A549 (cell line): ENCODE measurements at regions not wholly inside any gene's neighbourhood (a gene's known extent, or its start where the extent isn't known, plus 50 kb on each side); places are given as distances from the start of the nearest gene placed in this dataset.

Experiments
- ATAC-seq, 2 experiments: fragments of 200-7000 bp in 1 of 2; fragments of >200 bp in 1 of 2; cut with Nextera tagmentation in 1 of 2; cut with Tn5 transposase in 1 of 2; 3 replicates each; pipeline versions ENCODE4 v1.8.0 to v1.9.1; 2018 to 2020; ENCODE audit warnings: mild to moderate bottlenecking in 1 of 2, moderate library complexity in 1 of 2
- CTCF ChIA-PET: fragments of 300-600 bp; sonication (Branson Sonifier 250); formaldehyde crosslinking; extraction: SDS; loops from one replicate; lab custom pipeline; 2021; ENCODE audit warnings: antibody characterized with exemption, inconsistent platforms; lab: Yijun Ruan, JAX
- POLR2A ChIA-PET: fragments of 350-600 bp; formaldehyde crosslinking; extraction: SDS; loops from one replicate; lab custom pipeline; 2021; ENCODE audit warnings: antibody characterized with exemption, inconsistent platforms; lab: Yijun Ruan, JAX
- DNase-seq, 2 experiments: peaks; one replicate each; pipeline versions ENCODE4 v3.0.0 to v3.0.0-alpha.2; 2011 to 2016; ENCODE audit warnings: low read depth in 1 of 2, low spot score in 1 of 2
- FAIRE-seq: peaks from 2 replicates; lab custom pipeline; 2011; peaks lifted over from hg19 to GRCh38; lab: Jason Lieb, UNC
- H3K27ac ChIP-seq, 2 experiments: fragments of >200 bp; sonication (Bioruptor Twin); formaldehyde crosslinking; 3 replicates each; pipeline ENCODE4 v1.5.1; 2016 to 2017
- H3K4me1 ChIP-seq: fragments of >200 bp; sonication (Bioruptor Twin); formaldehyde crosslinking; 3 replicates; pipeline ENCODE4 v1.6.1; 2016
- H3K4me2 ChIP-seq: fragments of >200 bp; sonication (Bioruptor Twin); formaldehyde crosslinking; 3 replicates; pipeline ENCODE4 v1.6.1; 2016
- H3K4me3 ChIP-seq: fragments of >200 bp; sonication (Bioruptor Twin); formaldehyde crosslinking; 3 replicates; pipeline ENCODE4 v1.5.1; 2016
- H3K9me3 ChIP-seq: fragments of >200 bp; sonication (Bioruptor Twin); formaldehyde crosslinking; 3 replicates; pipeline ENCODE4 v1.6.1; 2016
- BHLHE40 ChIP-seq: IDR thresholded peaks from 2 replicates; pipeline ENCODE4 v1.6.1; 2012; ENCODE audit warnings: low read depth, low read length, inconsistent platforms
- CHD2 ChIP-seq: fragments of 150-350 bp; IDR thresholded peaks from 2 replicates; pipeline ENCODE4 v1.6.1; 2014; ENCODE audit warnings: low read length; ENCODE audit not compliant: partially characterized antibody
- CTCF ChIP-seq: fragments of >200 bp; sonication (Bioruptor Twin); formaldehyde crosslinking; IDR thresholded peaks from 3 replicates; pipeline ENCODE4 v1.5.1; 2016
- EHF ChIP-seq: fragments of 250-450 bp; sonication (Bioruptor Pico); IDR thresholded peaks from 2 replicates; pipeline ENCODE4 v1.5.0; 2020; ENCODE audit warnings: mild to moderate bottlenecking
- EP300 ChIP-seq, 2 experiments: fragments of >200 bp; sonication (Bioruptor Twin); formaldehyde crosslinking; IDR thresholded peaks; 2 replicates in 1 of 2; 3 replicates in 1 of 2; pipeline ENCODE4 v1.6.1; 2016 to 2017
- FOSB ChIP-seq: fragments of 250-450 bp; sonication (Bioruptor Pico); IDR thresholded peaks from 2 replicates; pipeline ENCODE4 v1.5.0; 2020; ENCODE audit warnings: mild to moderate bottlenecking, moderate library complexity
- FOSL2 ChIP-seq, 2 experiments: fragments of 450-650 bp in 1 of 2; fragments of >200 bp in 1 of 2; sonication (Bioruptor Twin) in 1 of 2; formaldehyde crosslinking; IDR thresholded peaks; 2 replicates each; pipeline versions ENCODE4 v1.5.0 to v1.6.1; 2016 to 2020; ENCODE audit warnings: mild to moderate bottlenecking in 1 of 2, moderate library complexity in 1 of 2
- FOXS1 ChIP-seq: fragments of 250-450 bp; sonication (Bioruptor Pico); IDR thresholded peaks from 2 replicates; pipeline ENCODE4 v1.5.0; 2020; ENCODE audit warnings: mild to moderate bottlenecking, moderate library complexity
- GATA3 ChIP-seq: IDR thresholded peaks from 2 replicates; pipeline ENCODE4 v1.6.1; 2012; ENCODE audit warnings: borderline replicate concordance
- HDAC2 ChIP-seq: fragments of 200-600 bp; sonication (generic); IDR thresholded peaks from 2 replicates; pipeline ENCODE4 v1.6.1; 2016
- HMGXB4 ChIP-seq: fragments of 250-450 bp; sonication (Bioruptor Pico); IDR thresholded peaks from 2 replicates; pipeline ENCODE4 v1.5.0; 2021; ENCODE audit warnings: mild to moderate bottlenecking, moderate library complexity, borderline replicate concordance
- HOXA7 ChIP-seq: fragments of 250-450 bp; sonication (Bioruptor Pico); IDR thresholded peaks from 2 replicates; pipeline ENCODE4 v1.5.0; 2020; ENCODE audit warnings: mild to moderate bottlenecking, moderate library complexity
- KDM5A ChIP-seq: fragments of 200-600 bp; sonication (generic); IDR thresholded peaks from 2 replicates; pipeline ENCODE4 v1.6.1; 2016; ENCODE audit warnings: antibody characterized with exemption, mild to moderate bottlenecking
- NFE2L2 ChIP-seq: fragments of 150-350 bp; conservative IDR thresholded peaks from 2 replicates; pipeline ENCODE4 v1.6.1; 2014; ENCODE audit warnings: low read length
- NPAS2 ChIP-seq: fragments of 250-450 bp; sonication (Bioruptor Pico); IDR thresholded peaks from 2 replicates; pipeline ENCODE4 v1.8.0; 2022; ENCODE audit warnings: mild to moderate bottlenecking, moderate library complexity, borderline replicate concordance
- NR3C1 ChIP-seq: fragments of >200 bp; sonication (Bioruptor Twin); formaldehyde crosslinking; IDR thresholded peaks from 3 replicates; pipeline ENCODE4 v1.6.1; 2017
- PHF8 ChIP-seq: fragments of 200-600 bp; sonication (generic); IDR thresholded peaks from 2 replicates; pipeline ENCODE4 v1.6.1; 2016; ENCODE audit warnings: low read depth, mild to moderate bottlenecking, antibody characterized with exemption, moderate library complexity, borderline replicate concordance
- POLR2A ChIP-seq: IDR thresholded peaks from 2 replicates; pipeline ENCODE4 v1.6.1; 2012; ENCODE audit warnings: mild to moderate bottlenecking, low read length
- RARB ChIP-seq: fragments of 250-450 bp; sonication (Bioruptor Pico); IDR thresholded peaks from 2 replicates; pipeline ENCODE4 v1.8.0; 2021; ENCODE audit warnings: mild to moderate bottlenecking, moderate library complexity
- REST ChIP-seq: fragments of 200-600 bp; sonication (generic); IDR thresholded peaks from 2 replicates; pipeline ENCODE4 v1.6.1; 2016; ENCODE audit warnings: antibody characterized with exemption, mild to moderate bottlenecking, moderate library complexity
- RFX5 ChIP-seq: fragments of 450-650 bp; IDR thresholded peaks from 2 replicates; pipeline ENCODE4 v1.7.1; 2014; ENCODE audit warnings: antibody characterized with exemption, mild to moderate bottlenecking, moderate library complexity
- TP53 ChIP-seq: fragments of 250-450 bp; sonication (Bioruptor Pico); IDR thresholded peaks from 2 replicates; pipeline ENCODE4 v1.5.0; 2021; ENCODE audit warnings: mild to moderate bottlenecking, moderate library complexity
- ZSCAN20 ChIP-seq: fragments of 250-450 bp; sonication (Bioruptor Pico); IDR thresholded peaks from 2 replicates; pipeline ENCODE4 v1.8.0; 2022; ENCODE audit warnings: mild to moderate bottlenecking, moderate library complexity
- WGBS: methylation state at CpG from one replicate; pipeline ENCODE4 v1.1.6; 2017; ENCODE audit errors: missing lambda C conversion rate; 5-methylcytosine and 5-hydroxymethylcytosine counted together

- H3K9me3 ChIP-seq: no peaks in the 10 kb centered on the region
- H3K4me1 ChIP-seq: peaks cover 9% of the 10 kb centered on the region
- no peak overlapping the region for H3K4me3 ChIP-seq
- DNase-seq: no peak
- no peak for FAIRE-seq
- no peak overlapping the region for H3K27ac ChIP-seq
- ChIA-PET CTCF (no interaction called here), POLR2A (no interaction called here)
- TF ChIP-seq NR3C1 (no peak), FOSB (CRISPR knock-in tag) (no peak), NPAS2 (CRISPR knock-in tag) (no peak), POLR2A (no peak), CTCF (no peak), TP53 (no peak), PHF8 (no peak), BHLHE40 (no peak), HOXA7 (no peak), FOSL2 (IDR thresholded peaks at IDR 0.05) (no peak), FOSL2 (CRISPR knock-in tag; IDR thresholded peaks at IDR 0.05) (no peak), RFX5 (no peak), CHD2 (no peak), RARB (CRISPR knock-in tag) (no peak), EP300 (IDR thresholded peaks at IDR 0.05) (no peak), GATA3 (no peak), REST (no peak), KDM5A (no peak), FOXS1 (CRISPR knock-in tag) (no peak), NFE2L2 (no peak), ZSCAN20 (CRISPR knock-in tag) (no peak)
- ATAC-seq: no peak
- WGBS: 90% methylated on average over 2 of the region's 2 CpGs
- H3K4me2 ChIP-seq: no peak overlapping the region
Observed at GRCh38 chr13:50360637-50361036, 345.4 kb downstream of the KCNRG start.

DNA sequence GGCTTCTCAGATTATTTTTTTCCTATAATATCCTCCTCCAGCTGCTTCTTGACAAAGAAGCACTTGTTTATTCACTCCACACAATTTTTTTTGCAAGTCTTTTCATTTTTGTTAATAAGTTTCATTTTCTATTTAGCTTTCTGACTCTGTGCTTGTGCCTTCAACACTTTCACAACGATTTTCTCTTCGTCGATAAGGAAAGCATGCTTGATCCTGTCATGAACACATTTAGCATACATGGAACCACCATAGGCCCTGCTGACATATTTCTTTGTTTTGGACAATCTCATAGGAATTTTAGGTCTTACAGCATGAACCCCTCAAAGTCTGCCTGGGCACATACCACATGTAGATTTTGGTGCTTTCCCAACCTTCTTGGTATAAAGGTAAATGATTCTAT, 346.0 kb downstream of the KCNRG start:
- ChIA-PET POLR2A (no interaction called here), CTCF (no interaction called here)
- Histone ChIP-seq H3K4me2 (no peak overlapping the region), H3K4me3 (no peak overlapping the region), H3K9me3 (no peaks in the 10 kb centered on the region), H3K27ac (no peak overlapping the region), H3K4me1 (peaks cover 12% of the 10 kb centered on the region)
- no peak for FAIRE-seq
- ATAC-seq: no peak
- 80% methylated on average over 3 of the region's 3 CpGs for WGBS
- TF ChIP-seq HDAC2: no peak
- no peak for TF ChIP-seq PHF8
- TF ChIP-seq ZSCAN20 (CRISPR knock-in tag): no peak
- no peak for TF ChIP-seq FOSL2 (IDR thresholded peaks at IDR 0.05)
- no peak for TF ChIP-seq FOSL2 (CRISPR knock-in tag; IDR thresholded peaks at IDR 0.05)
- TF ChIP-seq TP53: no peak
- no peak for TF ChIP-seq HMGXB4 (CRISPR knock-in tag)
- TF ChIP-seq EHF (CRISPR knock-in tag): no peak
- DNase-seq: no peak
